Fibroblast of lung (primary cell): ENCODE measurements at regions not wholly inside any gene's neighbourhood (a gene's known extent, or its start where the extent isn't known, plus 50 kb on each side); places are given as distances from the start of the nearest gene placed in this dataset.

Source experiments
- DNase-seq, 2 donors: peaks; one replicate each; pipeline versions ENCODE4 v3.0.0 to v3.0.0-alpha.2; 2010; ENCODE audit warnings: low read depth in 2 of 2
- H2AFZ ChIP-seq: 2 replicates; pipeline ENCODE4 v1.5.1; 2012; ENCODE audit warnings: low read length, control low read depth, inconsistent platforms
- H3K27ac ChIP-seq: 2 replicates; pipeline ENCODE4 v1.5.1; 2011; ENCODE audit warnings: low read length, control low read depth; ENCODE audit not compliant: insufficient read depth
- H3K27me3 ChIP-seq: 2 replicates; pipeline ENCODE4 v1.5.1; 2011; ENCODE audit warnings: mild to moderate bottlenecking, low read length; ENCODE audit not compliant: control insufficient read depth, insufficient read depth
- H3K36me3 ChIP-seq: 2 replicates; pipeline ENCODE4 v1.5.1; 2011; ENCODE audit warnings: low read length; ENCODE audit not compliant: control insufficient read depth, insufficient read depth
- H3K4me1 ChIP-seq: 2 replicates; pipeline ENCODE4 v1.5.1; 2011; ENCODE audit warnings: low read length; ENCODE audit not compliant: control insufficient read depth, insufficient read depth; ENCODE audit errors: extremely low read depth
- H3K4me2 ChIP-seq: 2 replicates; pipeline ENCODE4 v1.5.1; 2011; ENCODE audit warnings: low read length, control low read depth; ENCODE audit not compliant: insufficient read depth; ENCODE audit errors: extremely low read depth
- H3K4me3 ChIP-seq, 4 experiments: fragments of 200-600 bp in 1 of 4; sonication (generic) in 1 of 4; replicated peaks in 1 of 4; 2 replicates each; pipeline ENCODE4 v1.5.1; 2011 to 2016; ENCODE audit warnings: low read length in 4 of 4, low read depth in 3 of 4, mild to moderate bottlenecking in 3 of 4, control low read depth in 2 of 4, inconsistent platforms in 1 of 4, mixed read lengths in 1 of 4; ENCODE audit not compliant: insufficient read depth in 1 of 4; ENCODE audit errors: control extremely low read depth in 1 of 4
- H3K79me2 ChIP-seq: 2 replicates; pipeline ENCODE4 v1.5.1; 2012; ENCODE audit warnings: mild to moderate bottlenecking, low read length, inconsistent platforms; ENCODE audit not compliant: control insufficient read depth, insufficient read depth
- H3K9ac ChIP-seq: 2 replicates; pipeline ENCODE4 v1.5.1; 2011; ENCODE audit warnings: mild to moderate bottlenecking, low read length, control low read depth; ENCODE audit not compliant: insufficient read depth
- H3K9me3 ChIP-seq: 2 replicates; pipeline ENCODE4 v1.5.1; 2012; ENCODE audit warnings: low read depth, low read length; ENCODE audit not compliant: control insufficient read depth, insufficient read depth
- H4K20me1 ChIP-seq: 2 replicates; pipeline ENCODE4 v1.5.1; 2011; ENCODE audit warnings: low read length; ENCODE audit not compliant: control insufficient read depth, insufficient read depth; ENCODE audit errors: extremely low read depth
- EZH2 ChIP-seq: IDR thresholded peaks from 2 replicates; pipeline ENCODE4 v1.5.1; 2012; ENCODE audit warnings: low read length, control low read depth, mild to moderate bottlenecking; ENCODE audit errors: missing control alignments
- TF ChIP-seq, protein P1 (sequence below), 2 donors: IDR thresholded peaks in 1 of 2; conservative IDR thresholded peaks in 1 of 2; 1 replicate in 1 of 2; 2 replicates in 1 of 2; pipeline ENCODE4 v1.5.1; 2011 to 2012; ENCODE audit warnings: low read length in 2 of 2, control low read depth in 1 of 2, inconsistent platforms in 1 of 2, low read depth in 1 of 2, mild to moderate bottlenecking in 1 of 2

DNA sequence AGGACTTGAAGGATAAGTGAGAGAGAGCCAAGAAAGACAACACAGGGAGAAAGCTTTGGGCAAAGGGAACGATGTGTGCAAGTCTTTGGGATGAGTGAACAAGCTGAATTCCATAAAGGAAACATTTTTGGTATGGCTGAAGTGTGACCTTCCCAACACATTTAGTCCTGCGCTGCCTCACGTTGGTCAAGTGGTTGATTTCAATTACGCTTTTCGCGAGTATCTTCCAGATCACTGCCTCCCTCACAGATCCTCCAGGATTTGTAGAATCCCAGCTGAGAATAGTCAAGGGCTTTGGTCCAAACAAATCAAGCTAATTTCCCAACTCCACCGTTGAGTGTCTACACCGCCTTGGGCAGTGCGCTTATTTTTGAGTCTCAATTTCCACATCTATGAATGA, 338.4 kb upstream of the ADAMTS9 start:
- DNase-seq: no peak
- Histone ChIP-seq H4K20me1 (no peaks in the 10 kb centered on the region), H3K79me2 (no peaks in the 10 kb centered on the region), H3K9ac (no peak overlapping the region), H3K4me3 (no peak overlapping the region), H3K4me1 (no peaks in the 10 kb centered on the region), H3K9me3 (no peaks in the 10 kb centered on the region), H3K27me3 (peaks cover 2% of the 10 kb centered on the region), H3K27ac (no peak overlapping the region), H2AFZ (no peak overlapping the region), H3K4me2 (no peak overlapping the region), H3K36me3 (no peaks in the 10 kb centered on the region)
- TF ChIP-seq, protein P1, sequence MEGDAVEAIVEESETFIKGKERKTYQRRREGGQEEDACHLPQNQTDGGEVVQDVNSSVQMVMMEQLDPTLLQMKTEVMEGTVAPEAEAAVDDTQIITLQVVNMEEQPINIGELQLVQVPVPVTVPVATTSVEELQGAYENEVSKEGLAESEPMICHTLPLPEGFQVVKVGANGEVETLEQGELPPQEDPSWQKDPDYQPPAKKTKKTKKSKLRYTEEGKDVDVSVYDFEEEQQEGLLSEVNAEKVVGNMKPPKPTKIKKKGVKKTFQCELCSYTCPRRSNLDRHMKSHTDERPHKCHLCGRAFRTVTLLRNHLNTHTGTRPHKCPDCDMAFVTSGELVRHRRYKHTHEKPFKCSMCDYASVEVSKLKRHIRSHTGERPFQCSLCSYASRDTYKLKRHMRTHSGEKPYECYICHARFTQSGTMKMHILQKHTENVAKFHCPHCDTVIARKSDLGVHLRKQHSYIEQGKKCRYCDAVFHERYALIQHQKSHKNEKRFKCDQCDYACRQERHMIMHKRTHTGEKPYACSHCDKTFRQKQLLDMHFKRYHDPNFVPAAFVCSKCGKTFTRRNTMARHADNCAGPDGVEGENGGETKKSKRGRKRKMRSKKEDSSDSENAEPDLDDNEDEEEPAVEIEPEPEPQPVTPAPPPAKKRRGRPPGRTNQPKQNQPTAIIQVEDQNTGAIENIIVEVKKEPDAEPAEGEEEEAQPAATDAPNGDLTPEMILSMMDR (conservative IDR thresholded peaks at IDR 0.05 in 1 of 2, IDR thresholded peaks at IDR 0.05 in 1 of 2; ENCODE audit: low read depth in 1 of 2, low read length in 2 of 2): no peak
- no peak for TF ChIP-seq EZH2

DNA sequence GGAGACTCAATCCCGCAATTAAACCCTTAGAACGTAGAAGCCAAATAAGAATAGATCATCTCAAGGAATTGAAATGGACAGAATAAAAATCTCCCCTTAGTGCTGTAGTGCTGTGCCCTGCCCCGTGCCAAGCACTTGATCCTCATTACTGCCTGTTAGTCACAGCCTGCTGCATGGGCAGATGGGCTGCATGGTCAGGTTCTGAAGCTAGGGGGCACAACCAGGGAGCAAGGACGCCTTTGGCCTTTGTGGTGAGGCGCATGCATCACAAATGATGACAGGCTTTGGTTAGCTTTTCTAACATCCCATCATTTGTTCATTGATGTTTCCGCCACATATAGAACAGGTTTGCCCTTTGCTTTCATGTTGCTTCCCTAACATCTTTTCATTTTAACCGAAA, 336.3 kb upstream of the ADAMTS9 start:
- H3K9me3 ChIP-seq: no peaks in the 10 kb centered on the region
- H3K4me2 ChIP-seq: no peak overlapping the region
- no peak for DNase-seq
- H3K79me2 ChIP-seq: no peaks in the 10 kb centered on the region
- no peak for TF ChIP-seq EZH2
- TF ChIP-seq, protein P1 (conservative IDR thresholded peaks at IDR 0.05 in 1 of 2, IDR thresholded peaks at IDR 0.05 in 1 of 2; ENCODE audit: low read depth in 1 of 2, low read length in 2 of 2): no peak
- no peaks in the 10 kb centered on the region for H3K4me1 ChIP-seq
- H3K27me3 ChIP-seq: peaks cover 2% of the 10 kb centered on the region
- H3K9ac ChIP-seq: no peak overlapping the region
- no peak overlapping the region for H2AFZ ChIP-seq
- H3K4me3 ChIP-seq: no peak overlapping the region
- no peaks in the 10 kb centered on the region for H3K36me3 ChIP-seq
- no peak overlapping the region for H3K27ac ChIP-seq
- H4K20me1 ChIP-seq: no peaks in the 10 kb centered on the region

DNA sequence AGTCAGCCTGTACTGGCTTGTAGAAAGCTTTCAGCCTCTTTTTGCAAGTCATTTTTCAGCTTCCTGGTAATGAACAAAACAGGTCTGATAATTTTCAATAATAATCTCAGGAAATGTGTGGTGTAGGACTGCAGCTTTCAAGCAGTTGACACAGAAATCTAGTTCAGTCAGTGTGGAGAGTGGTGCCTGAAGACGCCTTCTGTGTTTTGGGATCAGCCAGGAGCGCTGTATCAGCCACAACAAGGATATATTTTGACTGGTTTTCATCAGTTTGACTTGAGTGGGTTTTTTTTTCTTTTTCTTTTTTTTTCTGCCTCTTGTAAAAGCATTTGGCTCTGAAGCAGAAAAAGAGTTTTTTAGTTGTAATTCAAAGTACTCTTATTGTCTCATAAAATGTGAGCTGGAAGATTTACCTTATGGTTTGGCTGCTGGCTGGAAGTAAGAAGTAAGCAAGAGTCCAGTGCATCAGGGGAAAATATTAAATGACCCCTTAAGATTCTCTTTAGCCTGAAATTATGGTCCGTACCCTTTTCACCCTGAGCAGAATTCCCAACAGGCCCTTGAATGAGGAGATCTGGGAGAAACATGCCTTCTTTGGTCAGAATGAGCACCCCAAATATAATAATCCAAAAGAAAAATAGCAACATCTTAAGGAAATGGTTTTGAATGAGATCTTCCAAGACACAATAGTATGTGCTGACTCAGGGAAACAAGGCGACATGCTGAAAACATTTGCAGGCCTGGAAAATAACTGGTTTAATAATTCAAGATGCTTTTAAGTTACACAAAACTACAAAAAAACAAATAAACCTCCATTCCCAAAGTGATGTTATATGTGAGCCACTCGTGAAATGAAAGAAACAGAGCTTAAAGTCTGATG, 332.7 kb upstream of the ADAMTS9 start:
- Histone ChIP-seq H3K27ac (no peak overlapping the region), H2AFZ (no peak overlapping the region), H3K4me3 (no peak overlapping the region), H3K4me2 (no peak overlapping the region), H3K36me3 (no peaks in the 10 kb centered on the region), H3K79me2 (no peaks in the 10 kb centered on the region), H3K9me3 (no peaks in the 10 kb centered on the region), H4K20me1 (no peaks in the 10 kb centered on the region), H3K27me3 (no peaks in the 10 kb centered on the region), H3K9ac (no peak overlapping the region), H3K4me1 (no peaks in the 10 kb centered on the region)
- TF ChIP-seq, protein P1 (conservative IDR thresholded peaks at IDR 0.05 in 1 of 2, IDR thresholded peaks at IDR 0.05 in 1 of 2; ENCODE audit: low read depth in 1 of 2, low read length in 2 of 2): no peak
- TF ChIP-seq EZH2: no peak
- DNase-seq: peak in 1 of 2 donors; percentile 12
